GM19238 (cell line): ENCODE measurements at regions not wholly inside any gene's neighbourhood (a gene's known extent, or its start where the extent isn't known, plus 50 kb on each side); places are given as distances from the start of the nearest gene placed in this dataset.

Source experiments
- DNase-seq: peaks from one replicate; pipeline ENCODE4 v3.0.0; 2011; ENCODE audit warnings: low spot score; ENCODE audit not compliant: insufficient read length

- DNase-seq = no peak
Observed at GRCh38 chr7:155360495-155361345, 63.0 kb downstream of the INSIG1 start.

GRCh38 chr7:155361346-155361680 is 63.6 kb downstream of the INSIG1 start:
- DNase-seq = no peak

GRCh38 chr7:155361947-155362346 is 64.3 kb downstream of the INSIG1 start:
- no peak for DNase-seq

DNA sequence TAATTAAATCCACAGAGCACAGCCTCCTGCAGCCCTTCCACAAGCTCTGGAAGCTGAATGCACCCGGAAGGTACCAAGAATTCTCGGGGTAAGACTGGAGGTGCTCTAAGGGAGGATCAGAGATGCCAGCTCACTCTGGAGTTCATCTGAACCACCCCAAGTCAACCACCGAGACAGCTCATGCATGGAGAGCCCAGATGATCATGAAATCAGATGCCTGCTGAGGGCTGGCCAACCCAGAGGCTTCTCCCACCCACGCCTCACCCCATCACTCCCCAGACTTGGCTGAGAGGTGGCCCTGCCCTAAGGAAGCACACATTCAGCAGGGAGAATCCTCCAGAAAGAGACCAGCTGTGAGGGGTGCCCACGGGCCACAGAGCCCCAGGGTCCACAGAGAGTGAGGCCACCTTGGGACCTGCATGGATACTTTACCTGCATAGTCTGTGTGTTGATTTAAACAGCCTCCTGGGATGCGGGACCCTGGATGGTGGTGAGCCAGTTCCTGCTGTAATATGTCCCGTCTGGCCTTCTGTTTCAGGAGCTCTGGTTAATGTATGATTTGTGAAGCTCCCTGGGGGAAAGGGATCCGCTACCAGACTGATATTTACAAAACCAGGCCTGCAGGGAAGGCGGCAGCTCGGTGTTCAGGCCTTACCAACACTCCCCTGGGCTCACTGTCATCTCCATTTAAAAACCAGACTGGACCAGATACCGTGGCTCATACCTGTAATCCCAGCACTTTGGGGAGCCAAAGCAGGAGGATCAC is 64.9 kb downstream of the INSIG1 start:
- DNase-seq = no peak

DNA sequence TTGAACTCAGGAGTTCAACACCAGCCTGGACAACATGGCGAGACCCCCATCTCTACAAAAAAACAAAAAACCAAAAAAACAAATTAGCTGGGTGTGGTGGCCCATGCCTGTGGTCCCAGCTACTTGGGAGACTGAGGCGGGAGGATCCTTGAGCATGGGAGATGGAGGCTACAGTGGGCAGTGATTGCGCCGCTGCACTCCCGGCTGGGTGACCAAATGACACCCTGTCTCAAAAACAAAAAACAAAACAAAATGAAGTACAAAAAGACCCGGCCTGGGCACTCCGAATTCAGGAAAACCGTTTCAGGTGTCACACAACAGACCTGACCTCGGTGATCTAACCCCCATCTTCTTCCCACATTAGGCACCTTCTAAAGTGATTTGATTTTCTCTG is 65.5 kb downstream of the INSIG1 start:
- no peak for DNase-seq

GRCh38 chr7:155363852-155364600 is 66.3 kb downstream of the INSIG1 start:
- DNase-seq = no peak

DNA sequence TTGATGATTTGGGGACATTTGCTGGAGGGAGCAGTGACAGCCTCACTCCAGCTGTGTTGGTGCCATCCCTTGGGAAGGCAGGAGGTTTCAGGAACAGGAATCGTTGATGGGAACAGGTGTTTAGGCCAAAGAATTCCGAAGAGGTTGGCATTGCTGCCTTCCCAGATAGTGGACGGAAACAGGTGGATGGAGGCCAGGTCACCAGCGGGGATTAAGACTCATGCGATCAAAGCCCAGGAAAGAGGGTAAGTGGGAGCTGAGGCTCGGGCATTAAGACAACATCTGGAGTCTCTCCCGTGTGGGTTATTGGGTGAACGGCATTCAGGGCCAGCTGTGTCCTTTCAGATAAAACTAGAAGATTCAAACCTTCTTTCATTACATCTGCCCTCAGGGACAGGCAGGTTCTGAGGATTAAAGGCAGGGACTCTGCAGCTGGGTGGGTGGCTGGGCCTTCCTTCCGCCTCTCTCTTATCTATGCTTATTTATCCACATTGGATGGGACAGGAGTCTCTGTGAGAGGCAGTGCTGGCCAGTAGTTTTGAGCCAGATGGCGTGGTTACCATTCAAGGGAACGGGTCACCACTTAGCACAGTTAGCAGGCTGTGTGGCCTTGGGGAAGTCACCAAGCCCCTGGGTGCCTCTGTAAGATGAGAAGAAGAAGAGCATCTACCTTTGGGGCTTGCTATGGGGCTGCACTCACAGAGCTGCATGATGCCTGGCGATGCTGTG is 67.6 kb downstream of the INSIG1 start:
- no peak for DNase-seq

DNA sequence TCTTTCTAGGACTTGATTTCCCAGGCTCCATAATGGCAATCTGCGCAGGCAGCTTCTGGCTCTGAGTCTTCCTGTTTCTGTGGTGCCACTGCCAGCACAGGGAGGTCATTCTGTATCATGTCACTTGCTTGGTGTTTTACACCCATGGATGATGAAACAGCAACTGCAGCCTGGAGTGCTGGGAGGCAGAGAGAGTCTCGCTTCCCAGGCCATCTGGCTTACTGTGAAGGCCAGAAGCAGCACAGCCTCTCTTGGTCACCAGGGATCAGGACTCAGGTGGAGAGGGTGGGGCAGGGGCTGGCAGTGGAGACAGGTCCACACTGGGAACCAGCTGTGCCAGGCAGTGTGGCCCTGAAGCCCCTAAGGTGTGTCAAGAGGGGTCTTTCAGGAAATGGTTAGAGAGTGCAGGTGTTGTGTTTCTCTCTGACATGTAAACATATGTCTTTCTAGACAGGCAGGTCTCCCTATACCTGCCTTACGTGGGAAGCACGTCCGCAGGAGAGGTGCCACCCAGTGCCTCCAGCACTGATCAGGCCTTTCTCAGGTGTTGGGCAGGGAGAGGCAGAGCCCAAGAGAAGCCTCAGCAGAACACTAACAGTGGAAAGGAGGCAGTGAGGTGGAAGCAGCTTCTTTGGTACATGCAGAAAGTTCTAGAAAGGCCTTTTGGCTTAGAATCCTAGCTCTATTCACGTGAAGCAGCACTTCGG is 71.4 kb downstream of the INSIG1 start:
- no peak for DNase-seq

- no peak for DNase-seq
Observed at GRCh38 chr7:155369766-155370165, 72.1 kb downstream of the INSIG1 start.

GRCh38 chr7:155371331-155371883 is 73.7 kb downstream of the INSIG1 start:
- DNase-seq = no peak

- DNase-seq = no peak
Observed at GRCh38 chr7:155371884-155372781, 74.5 kb downstream of the INSIG1 start.

- DNase-seq = no peak
Observed at GRCh38 chr7:155372782-155373358, 75.2 kb downstream of the INSIG1 start.

DNA sequence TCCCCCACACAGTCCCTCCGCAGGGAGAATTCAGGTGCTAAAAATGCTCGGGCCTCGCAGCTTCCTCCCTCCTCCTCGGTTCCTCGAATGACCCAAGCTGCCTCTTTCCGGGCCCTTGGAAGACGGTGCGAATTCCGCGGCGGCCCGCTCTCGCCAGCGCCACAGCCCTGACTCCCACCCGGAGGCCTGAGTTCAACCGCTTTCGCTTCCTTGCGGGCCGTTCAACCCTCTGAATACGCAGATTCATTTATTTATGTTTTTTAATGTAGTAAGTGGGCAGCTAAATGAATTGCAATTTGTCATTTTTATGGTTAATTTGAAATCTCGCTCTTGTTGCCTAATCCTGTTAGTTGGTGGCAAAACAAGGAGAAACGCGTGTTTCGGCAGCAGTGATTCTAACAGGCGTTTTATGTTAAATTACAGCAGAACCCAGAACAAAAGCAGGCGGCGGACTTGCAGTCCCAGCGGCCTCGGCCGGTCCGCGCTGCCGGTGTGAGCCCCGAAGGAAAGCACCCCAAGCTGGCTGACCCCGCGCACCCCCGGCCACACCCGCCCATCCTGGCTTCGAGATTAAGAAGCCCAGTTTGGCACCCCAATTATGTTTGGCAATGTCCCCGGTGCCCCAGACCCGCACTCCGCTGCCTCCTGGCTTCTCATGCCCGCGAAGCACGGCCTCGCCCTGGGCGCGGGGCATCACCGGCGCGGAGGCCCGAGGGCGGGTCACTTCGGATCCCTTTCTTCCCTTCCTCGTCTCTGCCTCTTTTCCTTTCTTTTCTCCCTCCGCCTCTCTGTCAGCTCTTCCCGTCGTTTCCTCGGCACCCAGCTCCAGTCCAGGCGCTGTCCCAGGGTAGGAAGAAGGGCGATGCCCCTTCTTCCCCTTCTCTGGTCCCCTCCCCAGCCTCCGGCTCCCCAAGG is 75.9 kb downstream of the INSIG1 start:
- DNase-seq = no peak

DNA sequence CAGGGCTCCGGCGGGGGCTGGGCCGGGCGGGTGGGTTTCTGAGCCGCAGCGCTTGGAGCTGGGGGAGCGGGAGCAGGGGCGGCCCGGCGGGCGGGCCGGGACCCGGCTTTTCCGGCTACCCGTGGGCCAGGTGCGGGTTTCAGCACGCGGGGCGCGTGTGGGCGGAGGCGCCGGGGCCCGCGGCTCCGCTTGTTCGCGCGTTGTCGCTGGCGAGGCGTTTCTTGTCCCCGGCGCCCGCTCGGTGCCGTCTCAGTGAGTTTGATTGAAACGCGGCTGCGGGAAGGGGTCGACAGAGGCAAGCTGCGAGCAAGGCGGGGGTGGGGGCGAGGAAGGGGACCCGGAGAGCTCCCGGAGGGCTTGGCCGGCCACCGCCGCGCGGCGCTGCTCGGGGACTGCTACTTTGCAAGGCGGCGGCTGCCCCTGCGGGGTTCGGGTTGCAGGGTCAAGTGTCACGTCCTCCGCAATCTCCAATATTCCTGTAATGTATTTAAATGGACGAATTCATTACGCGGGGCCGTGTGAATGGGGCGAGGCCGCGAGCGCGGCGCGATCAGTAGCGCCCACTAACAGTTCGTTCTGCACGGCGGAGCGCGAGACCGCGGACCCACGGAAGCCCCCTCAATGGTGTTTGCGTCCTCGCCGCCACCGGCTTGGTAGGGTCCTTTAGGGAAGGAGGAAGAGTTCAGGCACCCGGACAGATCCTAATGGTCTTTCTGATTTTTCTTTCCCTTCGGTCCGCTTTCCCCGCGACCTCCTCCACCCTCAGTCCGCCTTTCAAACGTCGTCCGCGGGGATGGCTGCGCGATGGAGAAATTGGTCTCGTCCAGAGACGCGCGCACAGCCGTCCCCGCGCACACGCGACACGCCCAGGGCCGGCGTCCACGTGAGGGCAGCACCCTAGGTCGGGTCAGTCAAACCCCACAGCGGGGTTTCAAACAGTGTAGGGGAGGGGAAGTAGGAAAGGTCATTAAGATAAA is 76.9 kb downstream of the INSIG1 start:
- no peak for DNase-seq

- no peak for DNase-seq
Observed at GRCh38 chr7:155375337-155376277, 77.9 kb downstream of the INSIG1 start.
